ENCODE measurements at regions not wholly inside any gene's neighbourhood (a gene's known extent, or its start where the extent isn't known, plus 50 kb on each side); places are given as distances from the start of the nearest gene placed in this dataset.

DNA sequence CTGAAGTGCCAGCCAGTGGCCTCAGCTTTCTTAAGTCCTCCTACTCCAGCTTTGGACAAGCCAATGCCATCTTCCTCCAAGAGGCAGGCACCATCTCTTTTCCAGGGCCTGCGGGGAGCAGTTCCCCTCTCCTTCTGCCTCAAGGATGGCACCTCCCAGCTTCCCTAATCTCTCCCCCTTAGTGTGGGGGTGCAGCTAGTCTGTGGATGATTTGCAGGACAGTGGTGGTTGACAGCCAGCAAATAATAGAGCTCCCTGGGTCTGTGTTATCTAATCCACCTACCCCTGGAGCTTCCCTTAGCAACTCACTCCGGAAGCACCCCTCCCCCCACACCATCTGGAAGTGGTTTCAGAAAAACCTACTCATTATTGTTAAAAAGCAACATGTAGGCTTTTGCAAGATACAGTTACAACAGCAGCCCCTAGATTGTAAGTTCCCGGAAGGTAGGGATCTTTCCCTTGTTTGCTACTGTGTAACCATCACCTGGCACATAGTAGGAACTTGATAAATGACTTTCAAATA, 247.1 kb downstream of the BCOR start (continued):
- TF ChIP-seq NKRF (IDR thresholded peaks at IDR 0.05; ENCODE audit: borderline replicate concordance) = no peak
- TF ChIP-seq TAF15 (IDR thresholded peaks at IDR 0.05; ENCODE audit: low read depth, low read length) = no peak
- peak; percentile 49; the same call in 1 of the 2 replicates for TF ChIP-seq FOXM1 (IDR thresholded peaks at IDR 0.05; ENCODE audit: low read depth)
- TF ChIP-seq FOXM1 (CRISPR knock-in tag; IDR thresholded peaks at IDR 0.05; ENCODE audit: low read depth) = no peak
- TF ChIP-seq ZKSCAN1 (IDR thresholded peaks at IDR 0.05; ENCODE audit: low read depth, low read length) = 0 out of 2 replicates have a peak, but pooled peaks have one; percentile 57
- peak; percentile 65 for TF ChIP-seq SMARCE1 (IDR thresholded peaks at IDR 0.05)
- peak; percentile 71 for TF ChIP-seq PRDM10 (IDR thresholded peaks at IDR 0.05; ENCODE audit: partially characterized antibody)
- TF ChIP-seq CEBPB (tag; IDR thresholded peaks at IDR 0.05) = peak; percentile 29; the same call in 1 of the 2 replicates
- peak; percentile 75 for TF ChIP-seq TEAD4 (IDR thresholded peaks at IDR 0.05; ENCODE audit: low read length)
- no peak for TF ChIP-seq TEAD4 (CRISPR knock-in tag; IDR thresholded peaks at IDR 0.05; ENCODE audit: borderline replicate concordance)
- TF ChIP-seq, protein P1, sequence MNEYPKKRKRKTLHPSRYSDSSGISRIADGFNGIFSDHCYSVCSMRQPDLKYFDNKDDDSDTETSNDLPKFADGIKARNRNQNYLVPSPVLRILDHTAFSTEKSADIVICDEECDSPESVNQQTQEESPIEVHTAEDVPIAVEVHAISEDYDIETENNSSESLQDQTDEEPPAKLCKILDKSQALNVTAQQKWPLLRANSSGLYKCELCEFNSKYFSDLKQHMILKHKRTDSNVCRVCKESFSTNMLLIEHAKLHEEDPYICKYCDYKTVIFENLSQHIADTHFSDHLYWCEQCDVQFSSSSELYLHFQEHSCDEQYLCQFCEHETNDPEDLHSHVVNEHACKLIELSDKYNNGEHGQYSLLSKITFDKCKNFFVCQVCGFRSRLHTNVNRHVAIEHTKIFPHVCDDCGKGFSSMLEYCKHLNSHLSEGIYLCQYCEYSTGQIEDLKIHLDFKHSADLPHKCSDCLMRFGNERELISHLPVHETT (CRISPR knock-in tag; conservative IDR thresholded peaks at IDR 0.05 in 1 of 2, IDR thresholded peaks at IDR 0.05 in 1 of 2) = 0 out of 4 replicates have a peak, but pooled peaks of 1 of the 2 experiments have one; percentile 29
- peak; percentile 95 for TF ChIP-seq LEF1 (IDR thresholded peaks at IDR 0.05)
- 0 out of 2 replicates have a peak, but pooled peaks have one; percentile 38 for TF ChIP-seq ZBTB2 (IDR thresholded peaks at IDR 0.05)
- no peak for TF ChIP-seq FIP1L1 (IDR thresholded peaks at IDR 0.05; ENCODE audit: low read depth, low read length, poor library complexity, severe bottlenecking)
- TF ChIP-seq RAD21 (CRISPR knock-in tag; conservative IDR thresholded peaks at IDR 0.05 in 1 of 2, IDR thresholded peaks at IDR 0.05 in 1 of 2) = peak; percentile 18; a peak in 2 of 4 replicates
- no peak for TF ChIP-seq NCOA4 (IDR thresholded peaks at IDR 0.05; ENCODE audit: partially characterized antibody)
- TF ChIP-seq ZNF3 (CRISPR knock-in tag; IDR thresholded peaks at IDR 0.05) = no peak
- TF ChIP-seq CTBP1 (IDR thresholded peaks at IDR 0.05; ENCODE audit: borderline replicate concordance) = peak; percentile 76
- TF ChIP-seq SMARCA4 (IDR thresholded peaks at IDR 0.05) = peak; percentile 78
- peak; percentile 89 for TF ChIP-seq CBFA2T3 (IDR thresholded peaks at IDR 0.05)
- peak; percentile 93 for TF ChIP-seq MEIS2 (IDR thresholded peaks at IDR 0.05; ENCODE audit: partially characterized antibody)
